ENCODE measurements at regions not wholly inside any gene's neighbourhood (a gene's known extent, or its start where the extent isn't known, plus 50 kb on each side); places are given as distances from the start of the nearest gene placed in this dataset.

- Histone ChIP-seq H3K27me3 (ENCODE audit: control insufficient read depth in 4 of 4, insufficient read depth in 4 of 4, low read length in 3 of 4) (no peaks in the 10 kb centered on the region), H3K27ac (ENCODE audit: low read depth in 1 of 2, low read length in 2 of 2) (no peak overlapping the region), H3K9ac (ENCODE audit: low read depth in 1 of 2, low read length in 2 of 2) (no peak overlapping the region), H3K4me1 (ENCODE audit: control insufficient read depth in 4 of 4, insufficient read depth in 4 of 4, low read length in 3 of 4) (peaks cover 0 to 3% (median 0%) of the 10 kb centered on the region in 4 donors), H3K36me3 (ENCODE audit: control insufficient read depth in 4 of 4, insufficient read depth in 3 of 4, low read depth in 1 of 4, low read length in 3 of 4) (peaks cover 0 to 2% (median 0%) of the 10 kb centered on the region in 4 donors), H3K9me3 (ENCODE audit: control insufficient read depth in 4 of 4, low read length in 3 of 4) (no peaks in the 10 kb centered on the region), H3K4me3 (ENCODE audit: low read depth in 1 of 3, low read length in 3 of 3) (no peak overlapping the region)
- 71% methylated on average over 10 of the region's 10 CpGs for WGBS
- TF ChIP-seq HNF4A (conservative IDR thresholded peaks at IDR 0.05) = peak in 1 of 2 donors; percentile 56
- TF ChIP-seq EGR1 (IDR thresholded peaks at IDR 0.05; ENCODE audit: low read depth in 2 of 2) = no peak
- no peak for DNase-seq (ENCODE audit: low spot score)
Measured at GRCh38 chr6:154899824-154900463, 95.2 kb upstream of the TIAM2 start.

- Histone ChIP-seq H3K27me3 (ENCODE audit: control insufficient read depth in 4 of 4, insufficient read depth in 4 of 4, low read length in 3 of 4) (no peaks in the 10 kb centered on the region), H3K9ac (ENCODE audit: low read depth in 1 of 2, low read length in 2 of 2) (no peak overlapping the region), H3K9me3 (ENCODE audit: control insufficient read depth in 4 of 4, low read length in 3 of 4) (no peaks in the 10 kb centered on the region), H3K36me3 (ENCODE audit: control insufficient read depth in 4 of 4, insufficient read depth in 3 of 4, low read depth in 1 of 4, low read length in 3 of 4) (no peaks in the 10 kb centered on the region), H3K4me3 (ENCODE audit: low read depth in 1 of 3, low read length in 3 of 3) (no peak overlapping the region), H3K4me1 (ENCODE audit: control insufficient read depth in 4 of 4, insufficient read depth in 4 of 4, low read length in 3 of 4) (peaks cover 0 to 3% (median 0%) of the 10 kb centered on the region in 4 donors), H3K27ac (ENCODE audit: low read depth in 1 of 2, low read length in 2 of 2) (no peak overlapping the region)
- whole genome bisulfite sequencing = 90% methylated on average over 9 of the region's 9 CpGs
- DNase-seq (ENCODE audit: low spot score) = no peak
- TF ChIP-seq RXRA (IDR thresholded peaks at IDR 0.05) (no peak), FOXA2 (IDR thresholded peaks at IDR 0.05) (no peak), EGR1 (IDR thresholded peaks at IDR 0.05; ENCODE audit: low read depth in 2 of 2) (no peak), FOXA1 (IDR thresholded peaks at IDR 0.05) (no peak), HNF4A (conservative IDR thresholded peaks at IDR 0.05) (no peak)
Measured at GRCh38 chr6:154901876-154902552, 93.1 kb upstream of the TIAM2 start.

GRCh38 chr6:154907291-154907690 lies 87.8 kb upstream of the TIAM2 start:
- H3K9me3 ChIP-seq (ENCODE audit: control insufficient read depth in 4 of 4, low read length in 3 of 4) = no peaks in the 10 kb centered on the region
- H3K9ac ChIP-seq (ENCODE audit: low read depth in 1 of 2, low read length in 2 of 2) = no peak overlapping the region
- no peaks in the 10 kb centered on the region for H3K27me3 ChIP-seq (ENCODE audit: control insufficient read depth in 4 of 4, insufficient read depth in 4 of 4, low read length in 3 of 4)
- H3K4me3 ChIP-seq (ENCODE audit: low read depth in 1 of 3, low read length in 3 of 3) = no peak overlapping the region
- peaks cover 0 to 3% (median 0%) of the 10 kb centered on the region in 4 donors for H3K36me3 ChIP-seq (ENCODE audit: control insufficient read depth in 4 of 4, insufficient read depth in 3 of 4, low read depth in 1 of 4, low read length in 3 of 4)
- H3K27ac ChIP-seq (ENCODE audit: low read depth in 1 of 2, low read length in 2 of 2) = no peak overlapping the region
- TF ChIP-seq RAD21 (IDR thresholded peaks at IDR 0.05) (no peak), YY1 (IDR thresholded peaks at IDR 0.05) (no peak), GABPA (IDR thresholded peaks at IDR 0.05 in 1 of 2, conservative IDR thresholded peaks at IDR 0.05 in 1 of 2) (no peak)
- TF ChIP-seq, protein P1, sequence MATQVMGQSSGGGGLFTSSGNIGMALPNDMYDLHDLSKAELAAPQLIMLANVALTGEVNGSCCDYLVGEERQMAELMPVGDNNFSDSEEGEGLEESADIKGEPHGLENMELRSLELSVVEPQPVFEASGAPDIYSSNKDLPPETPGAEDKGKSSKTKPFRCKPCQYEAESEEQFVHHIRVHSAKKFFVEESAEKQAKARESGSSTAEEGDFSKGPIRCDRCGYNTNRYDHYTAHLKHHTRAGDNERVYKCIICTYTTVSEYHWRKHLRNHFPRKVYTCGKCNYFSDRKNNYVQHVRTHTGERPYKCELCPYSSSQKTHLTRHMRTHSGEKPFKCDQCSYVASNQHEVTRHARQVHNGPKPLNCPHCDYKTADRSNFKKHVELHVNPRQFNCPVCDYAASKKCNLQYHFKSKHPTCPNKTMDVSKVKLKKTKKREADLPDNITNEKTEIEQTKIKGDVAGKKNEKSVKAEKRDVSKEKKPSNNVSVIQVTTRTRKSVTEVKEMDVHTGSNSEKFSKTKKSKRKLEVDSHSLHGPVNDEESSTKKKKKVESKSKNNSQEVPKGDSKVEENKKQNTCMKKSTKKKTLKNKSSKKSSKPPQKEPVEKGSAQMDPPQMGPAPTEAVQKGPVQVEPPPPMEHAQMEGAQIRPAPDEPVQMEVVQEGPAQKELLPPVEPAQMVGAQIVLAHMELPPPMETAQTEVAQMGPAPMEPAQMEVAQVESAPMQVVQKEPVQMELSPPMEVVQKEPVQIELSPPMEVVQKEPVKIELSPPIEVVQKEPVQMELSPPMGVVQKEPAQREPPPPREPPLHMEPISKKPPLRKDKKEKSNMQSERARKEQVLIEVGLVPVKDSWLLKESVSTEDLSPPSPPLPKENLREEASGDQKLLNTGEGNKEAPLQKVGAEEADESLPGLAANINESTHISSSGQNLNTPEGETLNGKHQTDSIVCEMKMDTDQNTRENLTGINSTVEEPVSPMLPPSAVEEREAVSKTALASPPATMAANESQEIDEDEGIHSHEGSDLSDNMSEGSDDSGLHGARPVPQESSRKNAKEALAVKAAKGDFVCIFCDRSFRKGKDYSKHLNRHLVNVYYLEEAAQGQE (IDR thresholded peaks at IDR 0.05) = peak; percentile 46
- H3K4me1 ChIP-seq (ENCODE audit: control insufficient read depth in 4 of 4, insufficient read depth in 4 of 4, low read length in 3 of 4) = no peaks in the 10 kb centered on the region
- 60% methylated on average over 3 of the region's 3 CpGs for WGBS
- DNase-seq (ENCODE audit: low spot score) = no peak
